HG03097 (cell line): ENCODE measurements at regions not wholly inside any gene's neighbourhood (a gene's known extent, or its start where the extent isn't known, plus 50 kb on each side); places are given as distances from the start of the nearest gene placed in this dataset.
"Not testable (repeated sequence)": the region's sequence is repeated elsewhere in the genome, so short reads cannot be mapped to it uniquely, and the experiment has no call there.

Experiments
- ATAC-seq: cut with Tn5 transposase; IDR thresholded peaks from one replicate; pipeline ENCODE4 v1.9.1; 2021; ENCODE audit not compliant: unreplicated experiment, low FRiP score

DNA sequence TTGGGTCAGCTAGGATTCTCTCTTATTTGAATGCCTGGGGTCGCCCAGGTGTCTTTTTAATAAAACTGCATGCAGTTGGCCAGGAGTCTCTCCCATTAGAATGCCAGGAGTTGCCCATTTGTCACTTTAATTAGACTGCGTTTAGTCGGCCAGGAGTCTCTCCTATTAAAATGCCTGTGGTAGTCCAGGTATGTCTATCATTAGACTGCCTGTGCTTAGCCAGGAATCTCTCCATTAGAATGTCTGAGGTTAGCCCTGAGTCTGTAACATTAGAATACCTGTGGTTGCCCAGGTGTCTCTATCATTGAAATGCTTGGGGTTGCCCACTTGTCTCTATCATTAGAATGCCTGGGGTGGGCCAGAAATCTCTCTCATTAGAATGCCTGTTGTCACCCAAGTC is 1470.9 kb downstream of the UQCRFS1 start:
- ATAC-seq, result no peak

GRCh38 chr19:27741236-27741635 is 1471.7 kb downstream of the UQCRFS1 start:
- no peak for ATAC-seq

DNA sequence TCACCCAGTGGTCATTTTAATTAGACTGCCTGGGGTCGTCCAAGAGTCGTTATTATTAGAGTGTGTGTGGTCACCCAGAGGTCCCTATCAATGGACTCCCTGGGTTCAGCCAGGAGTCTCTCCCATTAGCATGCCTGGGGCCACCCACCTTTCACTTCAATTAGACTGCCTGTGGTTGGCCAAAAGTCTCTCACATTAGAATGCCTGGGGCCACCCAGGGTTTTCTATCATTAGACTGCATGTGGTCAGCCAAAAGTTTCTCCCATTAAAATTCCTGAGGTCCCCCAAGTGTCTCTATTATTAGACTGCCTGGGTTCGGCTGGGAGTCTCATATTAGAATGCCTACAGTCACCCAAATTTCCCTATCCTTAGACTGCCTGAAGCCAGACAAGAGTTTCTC is 1472.6 kb downstream of the UQCRFS1 start:
- ATAC-seq, result no peak

GRCh38 chr19:27738569-27739193 is 1474.3 kb downstream of the UQCRFS1 start:
- no peak for ATAC-seq

GRCh38 chr19:27736225-27736624 is 1476.7 kb downstream of the UQCRFS1 start:
- no peak for ATAC-seq

GRCh38 chr19:27735314-27735713 is 1477.6 kb downstream of the UQCRFS1 start:
- ATAC-seq, result no peak

GRCh38 chr19:27734496-27735220 is 1478.3 kb downstream of the UQCRFS1 start:
- ATAC-seq, result no peak

- ATAC-seq, result no peak
These were observed 1479.2 kb downstream of the UQCRFS1 start for GRCh38 chr19:27733551-27734266.

- no peak for ATAC-seq
These were observed 1483.6 kb downstream of the UQCRFS1 start for GRCh38 chr19:27729332-27729731.

GRCh38 chr19:27722625-27723024 is 1490.3 kb downstream of the UQCRFS1 start:
- no peak for ATAC-seq

DNA sequence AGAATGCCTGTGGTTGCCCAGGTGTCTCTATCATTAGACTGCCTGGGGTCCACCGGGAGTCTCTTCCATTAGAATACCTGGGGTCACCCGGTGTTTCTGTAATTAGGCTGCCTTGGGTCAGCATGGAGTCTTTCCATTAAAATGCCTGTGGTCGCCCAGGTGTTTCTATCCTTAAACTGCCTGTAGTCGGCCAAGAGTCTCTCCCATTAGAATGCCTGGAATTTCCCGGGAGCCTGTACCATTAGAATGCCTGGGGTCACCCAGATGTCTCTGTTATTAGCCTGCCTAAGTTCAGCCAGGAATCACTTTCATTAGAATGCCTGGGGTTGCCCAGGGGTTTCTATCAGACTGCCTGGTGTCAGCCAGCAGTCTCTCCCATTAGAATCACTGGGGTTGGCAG is 1492.8 kb downstream of the UQCRFS1 start:
- no peak for ATAC-seq

- no peak for ATAC-seq
These were observed 1493.9 kb downstream of the UQCRFS1 start for GRCh38 chr19:27719034-27719433.

DNA sequence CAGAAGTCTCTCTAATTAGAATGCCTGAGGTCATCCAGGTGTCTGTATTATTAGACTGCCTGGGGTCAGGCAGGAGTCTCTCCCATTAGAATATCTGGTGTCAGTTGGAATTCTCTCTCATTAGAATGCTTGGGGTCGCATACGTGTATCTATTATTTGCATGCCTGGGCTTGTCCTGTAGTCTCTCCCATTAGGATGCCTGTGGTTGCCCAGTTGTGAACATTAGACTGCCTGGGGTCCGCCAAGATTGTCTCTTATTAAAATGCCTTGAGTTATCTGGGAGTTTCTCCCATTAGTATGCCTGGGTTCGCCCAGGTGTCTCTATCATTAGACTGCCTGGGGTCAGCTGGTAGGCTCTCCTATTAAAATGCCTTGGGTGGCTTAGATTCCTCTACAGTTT is 1494.7 kb downstream of the UQCRFS1 start:
- ATAC-seq, result no peak

DNA sequence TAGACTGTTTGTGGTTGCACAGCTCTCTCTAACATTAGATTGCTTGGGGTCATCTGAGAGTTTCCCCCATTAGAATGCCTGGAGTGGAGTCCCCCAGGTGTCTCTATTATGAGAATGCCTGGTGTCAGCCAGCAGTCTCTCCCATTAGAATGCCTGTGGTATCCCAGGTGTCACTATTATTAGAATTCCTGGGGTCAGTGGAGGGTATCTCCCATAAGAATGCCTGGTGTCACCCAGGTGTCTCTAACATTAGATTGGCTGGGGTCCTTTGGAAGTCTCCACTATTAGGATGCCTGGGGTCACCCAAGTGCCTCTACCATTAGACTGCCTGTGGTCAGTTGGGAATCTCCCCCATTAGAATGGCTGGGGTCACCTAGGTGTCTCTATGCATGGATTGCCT is 1495.1 kb downstream of the UQCRFS1 start:
- ATAC-seq, result no peak

- no peak for ATAC-seq
These were observed 1496.0 kb downstream of the UQCRFS1 start for GRCh38 chr19:27716922-27717321.

GRCh38 chr19:27714857-27715256 is 1498.1 kb downstream of the UQCRFS1 start:
- no peak for ATAC-seq

DNA sequence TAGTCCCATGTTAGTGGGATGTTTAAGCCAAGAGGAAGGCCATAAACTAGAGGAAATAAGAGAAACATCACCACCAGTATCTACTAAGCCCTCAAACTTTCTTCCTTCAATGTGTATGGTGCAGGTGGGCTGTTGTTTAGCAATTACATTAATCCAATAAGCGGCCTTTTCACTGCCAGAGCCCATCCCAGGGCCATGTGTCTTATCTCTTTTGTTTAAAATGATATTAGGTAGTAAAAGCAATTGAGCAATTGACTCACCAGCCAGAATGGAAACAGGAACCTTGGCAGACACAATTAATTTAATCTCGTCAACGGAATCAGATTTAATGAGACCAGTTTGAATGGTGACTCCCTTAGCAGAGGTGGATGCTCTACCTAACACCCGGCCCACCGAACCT is 1503.5 kb downstream of the UQCRFS1 start:
- ATAC-seq, result no peak

DNA sequence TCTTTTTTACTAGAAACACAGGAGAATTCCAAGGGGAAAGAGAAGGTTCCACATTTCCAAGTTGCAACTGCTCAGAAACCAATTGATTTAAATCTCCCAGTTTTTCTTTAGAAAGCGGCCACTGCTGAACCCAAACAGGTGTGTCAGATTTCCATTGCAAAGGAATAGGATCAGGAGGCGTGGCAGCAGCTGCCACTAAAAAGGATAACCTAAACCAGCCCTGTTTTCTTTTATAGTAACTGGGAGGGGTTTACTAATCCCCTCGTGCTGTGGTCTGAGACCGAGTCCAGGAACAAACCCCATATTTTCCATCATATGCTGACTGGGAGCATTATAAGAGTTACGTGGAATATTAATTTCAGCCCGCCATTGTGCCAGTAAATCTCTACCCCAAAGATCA is 1504.0 kb downstream of the UQCRFS1 start:
- not testable (repeated sequence) for ATAC-seq

DNA sequence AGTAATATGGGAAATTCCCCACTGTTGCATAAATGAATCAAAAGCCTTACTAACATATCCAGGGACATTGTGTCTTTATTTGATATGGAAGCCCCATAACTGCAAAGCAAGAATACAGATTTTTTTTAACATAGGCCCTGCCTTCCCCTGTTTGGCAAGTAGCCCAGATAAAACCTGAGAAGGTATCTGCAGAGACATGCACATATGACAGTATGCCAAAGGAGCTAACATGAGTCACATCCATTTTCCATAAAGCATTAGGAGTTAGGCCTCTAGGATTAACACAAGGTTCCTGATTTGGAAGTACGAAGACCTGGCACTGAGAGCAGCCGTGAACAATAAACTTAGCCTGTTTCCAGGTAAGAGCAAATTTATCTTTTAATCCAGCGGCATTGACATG is 1505.9 kb downstream of the UQCRFS1 start:
- not testable (repeated sequence) for ATAC-seq

GRCh38 chr19:27705896-27706295 is 1507.1 kb downstream of the UQCRFS1 start:
- no peak for ATAC-seq

DNA sequence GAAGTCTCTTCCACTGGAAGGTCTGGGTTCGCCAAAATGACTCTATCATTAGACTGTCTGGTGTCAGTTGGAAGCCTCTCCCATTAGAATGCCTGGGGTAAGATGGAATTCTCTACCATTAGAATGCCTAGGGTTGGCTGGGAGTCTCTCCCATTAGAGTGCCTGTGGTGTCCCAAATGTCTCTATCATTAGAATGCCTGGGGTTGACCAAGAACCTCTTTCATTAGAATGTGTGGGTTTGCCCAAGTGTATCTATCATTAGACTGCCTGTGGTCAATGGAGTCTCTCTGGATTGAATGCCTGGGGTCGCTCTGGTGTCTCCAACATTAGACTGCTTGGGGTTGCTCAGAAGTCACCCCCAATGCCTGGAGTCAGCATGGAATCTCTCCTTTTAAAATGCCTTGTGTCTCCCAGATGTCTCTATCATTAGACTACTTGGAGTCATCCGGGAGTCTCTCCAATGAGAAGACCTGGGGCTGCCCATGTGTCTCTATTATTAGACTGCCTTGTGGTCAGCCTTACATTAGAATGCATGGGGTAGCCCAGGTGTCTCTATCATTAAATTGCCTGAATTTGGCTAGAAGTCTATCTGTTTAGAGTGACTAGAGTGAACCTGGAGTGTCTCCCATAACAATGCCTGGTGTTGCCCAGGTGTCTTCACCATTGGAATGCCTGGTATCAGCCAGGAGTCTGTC is 1518.4 kb downstream of the UQCRFS1 start:
- no peak for ATAC-seq
